HEK293 (cell line): ENCODE measurements at regions not wholly inside any gene's neighbourhood (a gene's known extent, or its start where the extent isn't known, plus 50 kb on each side); places are given as distances from the start of the nearest gene placed in this dataset.
"Not testable (repeated sequence)": the region's sequence is repeated elsewhere in the genome, so short reads cannot be mapped to it uniquely, and the experiment has no call there.

ENCODE experiments used
- CTCF ChIP-seq: fragments of 450-650 bp; formaldehyde crosslinking; IDR thresholded peaks from 2 replicates; pipeline ENCODE4 v1.5.1; 2016; ENCODE audit warnings: missing biosample characterization, missing genetic modification characterization
- PRDM2 ChIP-seq: fragments of 450-650 bp; formaldehyde crosslinking; IDR thresholded peaks from 2 replicates; pipeline ENCODE4 v1.5.1; 2016; ENCODE audit warnings: missing biosample characterization, missing genetic modification characterization, borderline replicate concordance
- REST ChIP-seq: fragments of 450-650 bp; formaldehyde crosslinking; IDR thresholded peaks from 2 replicates; pipeline ENCODE4 v1.5.1; 2016; ENCODE audit warnings: missing biosample characterization, missing genetic modification characterization
- ZNF169 ChIP-seq: fragments of 450-650 bp; formaldehyde crosslinking; IDR thresholded peaks from 2 replicates; pipeline ENCODE4 v1.5.1; 2016; ENCODE audit warnings: missing biosample characterization, missing genetic modification characterization
- ZNF704 ChIP-seq: fragments of 450-650 bp; formaldehyde crosslinking; IDR thresholded peaks from 2 replicates; pipeline ENCODE4 v1.5.1; 2016; ENCODE audit warnings: missing biosample characterization, missing genetic modification characterization

GRCh38 chr14:106153362-106153955, 627.1 kb downstream of the TMEM121 start:
- not testable (repeated sequence) for TF ChIP-seq REST, CTCF, PRDM2, ZNF704, ZNF169 (tag by site-specific recombination)
